GM21529 (cell line): ENCODE measurements at regions not wholly inside any gene's neighbourhood (a gene's known extent, or its start where the extent isn't known, plus 50 kb on each side); places are given as distances from the start of the nearest gene placed in this dataset.

Experiments used
- ATAC-seq: cut with Tn5 transposase; IDR thresholded peaks from one replicate; pipeline ENCODE4 v1.9.1; 2021; ENCODE audit not compliant: unreplicated experiment

DNA sequence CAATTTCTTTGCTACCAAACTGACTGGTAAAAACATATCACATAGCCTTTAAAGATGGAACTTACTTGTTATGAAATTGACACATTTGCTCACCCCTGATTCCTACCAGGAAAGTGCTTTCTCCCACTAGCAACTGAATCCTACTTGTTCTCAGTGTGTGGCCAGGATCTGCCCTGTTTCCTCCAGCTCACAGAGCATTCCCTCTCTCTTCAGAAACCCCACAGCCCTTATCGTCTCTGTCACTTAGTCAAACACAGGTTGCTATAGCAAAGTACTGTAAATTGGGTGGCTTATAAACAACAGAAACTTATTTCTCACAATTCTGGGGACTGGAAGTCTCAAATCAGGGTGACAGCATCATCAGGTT, 265.2 kb upstream of the BOD1L1 start:
- ATAC-seq, result no peak

DNA sequence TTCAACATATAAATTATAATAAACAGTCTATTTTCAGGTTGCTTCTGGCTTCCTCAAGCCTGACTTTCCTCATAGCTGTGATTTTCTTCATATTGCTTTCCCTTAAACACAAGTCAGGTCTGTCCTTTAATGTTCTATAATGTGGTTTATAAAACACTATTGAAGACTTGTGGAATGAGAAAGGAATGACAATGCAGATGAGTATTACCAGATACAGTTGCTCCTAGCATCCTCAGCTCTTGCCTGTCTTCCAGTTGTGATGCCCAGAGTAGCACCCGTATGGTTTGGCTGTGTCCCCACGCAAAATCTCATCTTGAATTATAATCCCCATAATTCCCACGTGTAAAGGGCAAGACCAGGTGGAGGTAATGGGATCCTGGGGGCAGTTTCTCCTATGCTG, 265.7 kb upstream of the BOD1L1 start:
- no peak for ATAC-seq

DNA sequence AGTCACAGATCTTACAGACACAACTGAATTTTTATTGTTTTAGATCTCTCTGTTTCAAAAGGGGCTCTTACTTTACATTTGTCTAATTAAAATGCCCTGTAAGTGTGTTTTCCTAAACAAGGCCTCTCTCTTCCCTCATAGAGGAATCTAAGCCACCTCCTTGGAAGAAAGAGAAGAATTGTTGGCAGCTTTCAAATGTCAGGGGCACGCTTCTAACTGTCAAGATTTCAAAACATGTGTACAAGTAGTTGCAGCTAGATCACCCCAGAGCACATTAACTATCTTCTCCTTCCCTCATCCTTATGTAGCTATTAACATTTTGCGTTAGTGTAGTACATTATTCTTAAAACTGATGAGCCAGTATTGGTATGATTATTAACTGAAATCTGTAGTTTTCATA, 266.5 kb upstream of the BOD1L1 start:
- no peak for ATAC-seq

DNA sequence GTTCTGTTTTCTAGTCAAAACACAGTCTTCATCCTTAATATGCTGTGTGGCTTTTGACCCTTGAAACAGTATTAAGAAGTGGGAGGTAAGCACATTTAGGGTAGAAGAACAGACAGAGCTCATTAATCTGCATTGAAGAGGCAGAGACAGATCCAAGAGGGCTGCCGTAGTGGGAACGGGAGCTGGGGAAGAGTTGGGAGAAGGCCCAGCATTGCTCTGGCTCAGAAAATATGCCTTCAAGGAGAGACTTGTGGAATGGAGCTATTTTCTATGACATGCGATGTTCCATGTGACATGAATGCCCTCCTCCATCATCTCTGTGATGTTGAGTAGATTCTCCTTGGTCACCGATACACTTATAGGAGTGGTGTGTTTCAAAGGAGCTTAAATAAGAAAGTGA, 273.3 kb upstream of the BOD1L1 start:
- no peak for ATAC-seq

DNA sequence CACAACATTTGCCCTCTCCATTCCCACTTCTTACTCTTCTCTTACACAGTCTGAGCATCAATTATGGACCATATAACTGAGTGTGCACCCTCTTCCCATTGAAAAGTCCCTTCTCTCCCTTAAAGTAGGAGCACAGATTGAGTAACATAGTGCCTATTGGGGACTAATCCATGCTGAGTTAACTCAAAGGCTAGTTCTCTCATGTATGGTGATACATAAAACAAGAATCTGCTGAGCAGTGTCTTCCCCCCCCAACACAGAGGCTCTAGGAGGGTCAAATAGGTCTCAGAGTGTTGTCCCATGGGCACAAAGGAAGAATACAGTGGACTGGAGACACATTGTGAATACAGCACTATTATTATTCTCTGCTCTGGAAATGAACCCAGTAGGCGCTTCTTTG, 274.6 kb upstream of the BOD1L1 start:
- ATAC-seq, result no peak

DNA sequence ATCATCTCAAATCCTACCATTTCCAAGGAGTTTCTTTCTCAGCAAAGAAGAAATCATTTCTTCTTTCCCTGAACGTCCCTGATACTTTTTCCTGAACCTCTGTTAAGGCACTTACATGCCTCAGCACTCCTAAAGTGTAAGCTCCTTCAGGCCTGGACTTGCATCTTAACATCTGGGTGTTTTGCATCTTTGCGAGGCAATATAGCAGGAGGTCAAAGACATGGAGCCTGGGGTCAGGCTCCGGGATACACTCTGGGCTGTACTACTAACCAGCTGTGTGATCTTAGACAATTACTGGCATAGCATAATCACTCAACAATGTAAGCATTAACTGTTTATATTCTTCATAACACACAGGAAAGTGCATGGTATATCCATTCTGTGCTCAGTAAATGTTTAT, 275.5 kb upstream of the BOD1L1 start:
- ATAC-seq, result no peak

DNA sequence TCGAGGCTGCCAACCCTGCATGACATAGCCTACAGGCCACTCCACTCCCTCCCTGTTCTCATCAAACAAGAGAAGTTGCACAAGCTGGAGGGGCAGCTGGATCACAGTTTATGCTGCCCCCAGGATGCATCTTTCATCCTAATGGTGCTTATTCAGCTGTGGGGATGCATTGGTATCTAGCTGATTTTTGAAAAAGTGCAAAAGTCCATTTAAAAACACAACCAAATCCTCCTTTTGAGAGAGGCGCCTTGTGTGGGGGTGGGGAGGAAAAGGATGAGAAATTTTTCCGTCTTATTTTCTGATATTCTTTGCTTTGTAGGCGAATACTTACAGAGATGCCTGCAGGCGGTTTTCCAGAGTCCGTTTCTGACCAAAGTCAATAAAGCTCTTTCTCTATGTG, 276.4 kb upstream of the BOD1L1 start:
- ATAC-seq, result no peak

DNA sequence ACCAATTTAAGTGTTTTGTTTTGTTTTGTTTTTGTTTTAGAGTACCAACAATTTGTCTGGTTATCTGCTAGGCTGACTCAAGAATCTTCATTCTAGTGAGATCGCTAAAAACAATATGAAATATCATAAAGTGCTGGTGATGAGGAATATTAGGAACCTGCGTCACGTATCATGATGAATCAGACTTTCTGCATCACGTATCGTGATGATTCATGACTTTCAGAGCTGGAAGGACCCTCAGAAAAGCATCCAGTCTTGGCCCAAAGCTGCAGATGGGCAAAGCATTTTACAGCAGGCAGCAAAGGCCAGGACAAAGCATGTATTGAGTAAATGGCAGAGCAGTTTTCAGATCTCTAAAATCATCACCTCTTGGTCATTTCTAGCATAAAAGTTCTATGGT, 278.0 kb upstream of the BOD1L1 start:
- ATAC-seq, result no peak

DNA sequence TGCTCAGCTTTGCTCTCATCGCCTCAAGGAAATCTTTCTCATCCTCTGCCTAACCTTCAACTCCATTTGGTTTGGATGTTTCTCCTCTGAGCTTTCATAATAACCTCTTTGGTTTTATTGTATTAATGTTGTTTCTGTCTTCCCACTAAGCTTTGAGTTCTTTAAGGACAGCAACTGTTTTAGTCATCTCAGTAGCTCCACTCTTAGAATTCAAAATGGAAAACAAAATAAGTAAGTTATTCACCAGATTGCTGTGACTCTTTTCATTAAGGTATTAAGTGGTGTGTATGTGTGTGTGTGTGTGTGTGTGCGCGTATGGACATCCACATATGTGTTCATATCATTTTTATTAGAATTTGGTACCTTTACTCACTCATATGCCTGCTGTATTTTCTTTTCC, 279.2 kb upstream of the BOD1L1 start:
- ATAC-seq, result no peak

DNA sequence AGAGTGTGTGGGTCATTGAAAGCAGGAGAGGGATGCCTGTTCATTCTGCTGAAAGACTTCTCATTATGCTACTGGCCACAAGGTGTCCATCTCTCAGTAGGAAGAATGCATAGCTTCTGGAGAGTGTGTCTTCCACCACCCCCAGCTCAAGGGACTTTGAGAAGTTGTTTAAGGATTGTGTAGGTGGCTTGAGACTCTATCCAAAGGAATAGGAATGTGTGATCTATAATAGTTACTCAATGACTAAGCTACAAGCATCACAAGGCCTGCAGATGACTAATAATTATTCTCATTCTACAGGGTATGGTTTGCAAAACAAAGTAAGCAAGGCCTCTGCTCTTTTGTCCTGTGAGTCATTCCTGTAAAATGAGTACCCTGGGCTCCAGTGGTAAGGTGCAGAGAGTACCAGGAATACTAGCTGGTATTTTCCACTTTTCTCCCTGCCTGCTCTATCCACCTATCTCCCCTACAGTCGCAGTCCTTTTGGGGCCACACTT, 279.8 kb upstream of the BOD1L1 start:
- no peak for ATAC-seq

DNA sequence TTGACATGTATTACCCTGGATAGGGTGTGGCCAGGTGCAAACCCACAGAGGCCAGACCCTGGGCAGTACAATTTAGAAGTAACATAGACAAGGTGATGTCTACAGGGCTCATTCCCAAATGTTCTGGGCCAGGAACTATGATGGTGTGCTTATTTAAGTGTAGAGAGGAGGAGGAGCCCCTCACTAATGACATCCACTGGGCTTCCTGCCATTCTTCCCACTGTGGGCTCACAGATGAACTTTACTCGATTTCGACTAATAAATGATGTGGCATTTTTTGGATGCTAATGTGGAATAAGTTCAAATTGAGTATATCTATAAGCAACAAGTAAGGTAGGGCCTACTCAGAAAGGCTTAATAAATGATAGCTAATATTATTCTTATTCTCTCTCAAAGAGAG, 280.9 kb upstream of the BOD1L1 start:
- ATAC-seq, result no peak

DNA sequence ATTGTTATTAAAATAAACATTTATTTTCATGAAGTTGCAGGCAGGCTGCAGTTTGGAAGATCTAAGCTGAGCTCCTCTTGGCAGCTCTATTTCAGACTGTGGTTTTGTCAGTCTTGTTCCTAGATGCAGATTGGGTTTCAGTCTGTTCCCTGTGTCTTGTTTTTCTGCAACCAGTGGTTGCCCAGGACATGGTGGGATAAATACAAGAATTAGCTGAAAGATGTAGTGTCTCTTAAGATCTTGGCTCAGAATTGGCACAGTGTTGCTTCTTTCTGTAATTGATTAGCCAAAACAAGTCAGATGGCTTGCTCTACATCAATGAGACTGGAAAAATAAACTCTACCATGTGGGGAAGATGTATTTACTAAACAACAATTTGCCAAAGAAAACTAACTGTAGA, 283.0 kb upstream of the BOD1L1 start:
- no peak for ATAC-seq

DNA sequence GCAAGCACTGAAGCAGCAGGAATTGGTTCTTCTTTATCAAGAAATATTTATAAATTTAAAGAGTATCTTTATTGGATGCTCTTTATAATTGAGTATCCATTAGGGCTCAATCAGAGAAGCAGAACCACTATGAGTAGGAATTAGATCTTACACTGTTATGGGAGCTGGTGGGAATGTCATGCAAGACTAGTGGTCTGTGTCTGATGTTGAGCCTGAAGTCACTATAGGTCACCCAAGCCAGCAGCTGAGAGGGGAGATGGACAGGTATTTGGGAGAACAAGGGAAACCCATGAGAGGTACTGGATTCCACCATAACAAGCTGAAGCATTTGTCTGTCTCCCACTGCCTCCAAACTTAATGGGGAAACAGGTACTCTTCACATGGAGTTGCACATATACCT, 283.7 kb upstream of the BOD1L1 start:
- ATAC-seq, result no peak

DNA sequence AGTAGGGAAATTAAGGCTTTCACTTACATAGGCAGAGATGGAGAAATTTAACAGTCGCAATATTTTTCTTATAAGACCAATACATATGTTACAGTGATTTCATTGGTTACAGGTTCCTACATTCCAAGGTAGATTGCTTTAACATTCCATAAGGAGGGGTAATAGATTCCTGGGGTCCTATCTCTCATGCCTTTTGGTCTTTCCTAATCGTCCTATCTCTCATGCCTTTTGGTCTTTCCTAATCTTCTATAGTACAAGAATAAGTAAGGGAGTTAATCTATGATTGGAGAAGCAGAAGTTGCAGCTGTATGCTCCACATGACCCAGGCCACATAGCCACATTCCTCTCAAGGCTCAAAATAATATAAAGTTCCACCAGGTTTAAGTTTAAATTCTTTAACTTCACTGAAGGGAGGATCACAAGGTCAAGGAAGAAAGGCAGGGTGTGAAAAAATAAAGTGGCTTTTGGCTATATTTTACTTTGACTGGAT, 285.0 kb upstream of the BOD1L1 start:
- ATAC-seq, result no peak

DNA sequence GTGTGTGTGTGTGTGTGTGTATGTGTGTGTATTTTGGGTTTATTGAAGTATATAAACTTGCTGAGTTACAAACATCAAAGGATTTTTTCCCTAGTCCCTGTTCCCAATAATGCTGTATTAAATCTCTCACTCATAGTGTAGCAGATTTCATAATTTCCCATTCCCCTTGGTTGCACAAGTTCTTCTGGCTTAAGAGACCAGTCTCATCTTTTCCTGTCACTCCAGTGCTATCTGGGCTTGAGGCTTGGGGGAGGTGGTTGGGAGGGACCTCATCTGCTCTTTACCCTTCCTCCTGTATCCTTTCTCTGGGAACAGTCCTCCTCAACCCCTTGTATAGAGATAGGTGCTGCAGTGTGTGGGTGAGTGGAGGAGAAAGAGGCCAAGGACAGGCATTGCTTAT, 285.4 kb upstream of the BOD1L1 start:
- no peak for ATAC-seq

DNA sequence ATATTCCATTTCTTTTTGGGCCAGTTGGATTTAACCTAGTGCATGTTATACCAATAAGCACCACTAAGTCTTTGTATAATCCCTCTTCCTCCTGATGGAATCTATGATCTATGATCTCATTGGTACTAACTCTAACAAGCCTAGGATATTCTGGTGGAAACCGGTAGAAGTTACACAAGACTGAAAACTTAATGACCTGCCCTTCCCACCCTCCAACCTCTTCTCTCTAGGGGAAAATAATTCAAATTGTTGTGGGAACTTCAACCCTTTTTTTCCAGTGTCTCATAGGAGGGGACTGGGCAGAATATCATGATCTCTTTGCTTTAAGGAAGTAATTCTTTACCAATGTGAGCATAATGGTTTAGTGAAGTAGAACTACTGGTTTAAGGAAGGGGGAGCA, 289.5 kb upstream of the BOD1L1 start:
- ATAC-seq, result no peak

DNA sequence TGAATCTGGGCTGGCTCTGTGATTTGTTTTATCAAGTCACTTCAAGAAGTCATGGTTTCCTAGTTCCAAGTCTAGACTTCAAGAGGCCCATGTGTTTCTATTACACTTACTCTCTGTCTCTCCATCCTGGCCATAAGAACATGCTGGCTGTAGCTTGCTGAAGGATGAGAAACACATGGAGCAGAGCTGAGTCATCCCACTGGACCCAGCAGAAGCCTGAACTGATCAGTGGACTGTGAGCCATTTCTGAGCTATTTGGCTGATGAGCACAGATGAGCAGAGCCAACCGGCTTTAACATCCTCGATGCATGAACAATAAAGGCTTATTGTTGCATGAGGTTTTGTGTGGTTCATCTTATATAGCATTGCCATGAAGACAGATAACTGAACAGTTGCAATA, 290.6 kb upstream of the BOD1L1 start:
- ATAC-seq, result no peak

DNA sequence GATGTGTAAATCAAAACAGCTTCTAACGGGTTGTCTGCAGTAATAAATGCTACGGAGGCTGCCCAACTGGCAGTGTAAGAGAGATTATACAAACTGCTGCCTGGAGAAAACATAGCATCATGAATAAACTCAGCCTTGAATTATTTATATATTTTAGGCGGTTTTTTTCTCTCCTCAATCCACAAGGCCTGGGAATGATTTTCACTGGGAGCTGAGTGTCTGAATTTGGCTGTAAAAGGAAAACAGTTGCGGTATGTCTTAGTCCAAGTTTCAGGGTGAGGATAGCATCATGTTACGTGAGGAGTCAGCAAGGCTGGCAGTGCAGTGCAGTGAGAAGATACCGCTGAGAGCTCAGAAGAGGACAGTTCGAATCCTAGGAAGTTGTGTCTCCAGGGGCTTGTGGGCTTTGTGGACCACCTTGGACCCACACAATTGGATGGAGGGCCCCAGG, 291.5 kb upstream of the BOD1L1 start:
- ATAC-seq, result no peak

DNA sequence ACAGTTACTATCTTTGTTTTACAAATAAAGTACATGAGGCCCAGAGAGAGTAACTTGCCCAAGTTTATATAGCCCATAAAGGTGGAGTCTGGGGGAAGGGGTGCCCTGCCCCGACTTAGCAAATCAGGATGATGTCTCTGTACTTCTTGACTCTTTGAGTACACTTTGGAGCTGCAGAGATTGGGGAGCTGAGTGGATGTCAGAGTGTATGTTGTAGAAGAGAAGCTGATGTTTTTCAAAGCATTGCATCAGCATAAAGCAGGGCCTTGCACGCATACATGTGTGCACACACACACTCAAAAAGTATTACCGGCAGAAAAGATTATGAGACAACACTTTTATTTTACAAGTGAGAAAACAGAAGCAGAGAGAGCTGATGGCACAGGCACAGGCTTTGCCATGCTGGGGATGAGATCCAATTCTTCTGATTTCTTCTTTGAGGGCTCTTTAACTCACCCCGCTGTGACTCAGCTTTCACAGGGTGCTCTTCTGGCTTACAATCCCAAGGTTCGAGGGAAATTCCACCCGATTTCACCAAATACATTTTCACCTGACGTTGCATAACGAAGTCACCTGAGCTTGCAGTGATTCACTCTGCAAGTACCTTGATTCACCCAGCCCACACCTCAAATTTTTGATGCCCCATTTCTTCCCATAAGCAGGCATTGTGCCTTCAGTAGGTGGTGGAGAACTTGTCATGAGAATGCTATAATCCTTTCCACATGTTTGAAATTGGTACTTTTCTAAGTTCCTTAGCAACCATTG, 292.8 kb upstream of the BOD1L1 start:
- no peak for ATAC-seq

DNA sequence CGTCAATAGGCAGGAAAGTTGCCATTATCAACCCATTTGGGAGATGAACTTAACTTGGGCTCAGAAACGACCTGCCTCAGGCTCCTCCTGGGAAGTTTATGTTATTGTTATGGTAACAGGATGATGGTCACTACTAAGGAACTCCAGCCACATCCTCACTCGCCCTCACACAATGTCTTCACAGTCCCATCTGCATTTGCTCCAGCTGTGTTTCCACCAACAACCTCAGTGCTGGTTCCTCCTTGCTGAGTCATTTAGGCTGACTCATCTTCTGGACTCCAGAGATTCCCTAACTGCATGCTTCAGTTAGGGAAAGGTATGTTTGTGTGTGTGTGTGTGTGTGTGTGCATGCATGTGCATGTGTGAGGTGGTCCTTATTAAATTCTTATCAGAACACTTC, 293.4 kb upstream of the BOD1L1 start:
- no peak for ATAC-seq

DNA sequence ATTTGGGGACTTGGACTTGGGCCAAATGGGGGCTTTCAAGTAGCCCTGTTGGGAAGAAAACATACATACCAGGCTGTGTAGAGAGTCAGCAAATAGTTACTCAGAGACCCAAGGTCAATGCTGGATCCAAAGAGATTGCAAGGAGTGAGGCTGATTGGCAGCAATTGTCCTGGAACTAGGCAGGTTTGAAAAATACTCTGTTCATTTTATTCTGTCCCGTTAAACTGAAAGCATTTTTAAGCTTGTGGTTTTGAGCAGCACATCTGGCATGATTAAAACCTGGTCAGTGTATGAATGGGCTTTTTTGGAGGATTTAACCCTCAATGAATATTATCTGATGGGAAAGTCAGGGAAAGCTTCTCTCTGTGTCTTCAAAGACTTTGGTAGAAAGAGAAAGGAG, 294.3 kb upstream of the BOD1L1 start:
- ATAC-seq, result no peak

DNA sequence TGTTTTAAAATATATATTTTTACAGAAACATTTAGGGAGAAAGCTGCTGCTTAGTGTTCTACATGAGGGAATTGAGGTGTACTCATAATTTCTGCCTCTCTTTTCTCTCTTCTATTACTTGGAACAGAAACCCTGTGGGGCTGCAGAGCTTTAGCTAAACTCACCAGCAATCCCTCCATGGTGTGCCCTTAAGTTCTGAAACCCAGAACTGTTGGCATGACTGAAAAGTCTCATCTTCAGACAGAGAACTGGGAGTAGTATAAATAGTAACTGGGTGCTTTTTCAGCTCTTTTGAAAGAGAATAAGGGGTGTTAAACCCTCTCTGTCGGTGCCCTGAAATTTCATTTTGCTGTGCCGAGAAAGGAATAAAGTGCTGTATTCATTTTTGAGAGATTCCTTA, 294.9 kb upstream of the BOD1L1 start:
- ATAC-seq, result no peak
